HEK293 (cell line): ENCODE measurements at regions not wholly inside any gene's neighbourhood (a gene's known extent, or its start where the extent isn't known, plus 50 kb on each side); places are given as distances from the start of the nearest gene placed in this dataset.

ENCODE experiments used
- CTCF ChIA-PET: fragments of 350-600 bp; formaldehyde crosslinking; extraction: SDS; loops from one replicate; lab custom pipeline; 2021; ENCODE audit warnings: antibody characterized with exemption; lab: Yijun Ruan, JAX
- POLR2A ChIA-PET: fragments of 300-600 bp; formaldehyde crosslinking; extraction: SDS; loops from one replicate; lab custom pipeline; 2020; ENCODE audit warnings: antibody characterized with exemption, inconsistent platforms; lab: Yijun Ruan, JAX
- H3K27ac ChIP-seq: fragments of 200-500 bp; sonication (Bioruptor generic); 2 replicates; pipeline ENCODE4 v1.5.1; 2014; ENCODE audit warnings: low read depth, low read length, control low read depth, inconsistent platforms; ENCODE audit errors: extremely low read depth
- H3K36me3 ChIP-seq, 2 experiments: fragments of 200-500 bp in 1 of 2; sonication (Bioruptor generic) in 1 of 2; 1 replicate in 1 of 2; 2 replicates in 1 of 2; pipeline ENCODE4 v1.5.1; 2014 to 2017; ENCODE audit warnings: inconsistent platforms in 2 of 2, low read length in 2 of 2; ENCODE audit not compliant: control insufficient read depth in 2 of 2, insufficient read depth in 1 of 2
- H3K4me1 ChIP-seq: fragments of 200-500 bp; sonication (Bioruptor generic); 2 replicates; pipeline ENCODE4 v1.5.1; 2014; ENCODE audit warnings: mild to moderate bottlenecking, low read length, inconsistent platforms; ENCODE audit not compliant: control insufficient read depth, insufficient read depth
- H3K4me3 ChIP-seq: 2 replicates; pipeline ENCODE4 v1.5.1; 2011; ENCODE audit warnings: low read depth, mild to moderate bottlenecking, control low read depth, low read length, moderate library complexity
- H3K9me3 ChIP-seq: fragments of 200-500 bp; sonication (Bioruptor generic); 2 replicates; pipeline ENCODE4 v1.5.1; 2014; ENCODE audit warnings: low read depth, low read length, inconsistent platforms; ENCODE audit not compliant: control insufficient read depth, insufficient read depth
- BCL11B ChIP-seq: fragments of 450-650 bp; formaldehyde crosslinking; IDR thresholded peaks from 2 replicates; pipeline ENCODE4 v1.5.1; 2016; ENCODE audit warnings: low read depth, missing biosample characterization, missing genetic modification characterization
- GFI1B ChIP-seq: fragments of 450-650 bp; formaldehyde crosslinking; IDR thresholded peaks from 2 replicates; pipeline ENCODE4 v1.5.1; 2016; ENCODE audit warnings: missing biosample characterization, missing genetic modification characterization
- GLI4 ChIP-seq: fragments of 450-650 bp; formaldehyde crosslinking; IDR thresholded peaks from 2 replicates; pipeline ENCODE4 v1.5.1; 2016; ENCODE audit warnings: missing biosample characterization, missing genetic modification characterization
- GLIS1 ChIP-seq: fragments of 450-650 bp; formaldehyde crosslinking; IDR thresholded peaks from 2 replicates; pipeline ENCODE4 v1.5.1; 2016; ENCODE audit warnings: missing biosample characterization, missing genetic modification characterization
- MEIS1 ChIP-seq: sonication (generic); formaldehyde crosslinking; IDR thresholded peaks from 2 replicates; pipeline ENCODE4 v1.8.1; 2022; ENCODE audit warnings: missing genetic modification reagents, mild to moderate bottlenecking, borderline replicate concordance
- RBAK ChIP-seq: fragments of 450-650 bp; formaldehyde crosslinking; IDR thresholded peaks from 2 replicates; pipeline ENCODE4 v1.5.1; 2016; ENCODE audit warnings: missing biosample characterization, missing genetic modification characterization
- SCRT2 ChIP-seq: fragments of 450-650 bp; formaldehyde crosslinking; IDR thresholded peaks from 2 replicates; pipeline ENCODE4 v1.5.1; 2016; ENCODE audit warnings: missing biosample characterization, missing genetic modification characterization
- YY1 ChIP-seq: fragments of 450-650 bp; formaldehyde crosslinking; IDR thresholded peaks from 2 replicates; pipeline ENCODE4 v1.5.1; 2018; ENCODE audit warnings: missing biosample characterization, missing genetic modification characterization
- ZBTB44 ChIP-seq: fragments of 450-650 bp; IDR thresholded peaks from 2 replicates; pipeline ENCODE4 v1.5.1; 2018; ENCODE audit warnings: missing biosample characterization, mild to moderate bottlenecking, missing genetic modification characterization
- ZEB2 ChIP-seq: fragments of 450-650 bp; formaldehyde crosslinking; IDR thresholded peaks from 2 replicates; pipeline ENCODE4 v1.5.1; 2016; ENCODE audit warnings: missing biosample characterization, missing genetic modification characterization
- ZNF133 ChIP-seq: fragments of 450-650 bp; formaldehyde crosslinking; IDR thresholded peaks from 2 replicates; pipeline ENCODE4 v1.5.1; 2016; ENCODE audit warnings: missing biosample characterization, missing genetic modification characterization
- ZNF18 ChIP-seq: fragments of 450-650 bp; formaldehyde crosslinking; IDR thresholded peaks from 2 replicates; pipeline ENCODE4 v1.5.1; 2016; ENCODE audit warnings: missing biosample characterization, missing genetic modification characterization
- ZNF223 ChIP-seq: fragments of 450-650 bp; formaldehyde crosslinking; IDR thresholded peaks from 2 replicates; pipeline ENCODE4 v1.5.1; 2016; ENCODE audit warnings: missing biosample characterization, missing genetic modification characterization
- ZNF280C ChIP-seq: fragments of 450-650 bp; formaldehyde crosslinking; IDR thresholded peaks from 2 replicates; pipeline ENCODE4 v1.5.1; 2016; ENCODE audit warnings: missing biosample characterization, missing genetic modification characterization
- ZNF324 ChIP-seq: fragments of 450-650 bp; formaldehyde crosslinking; IDR thresholded peaks from 2 replicates; pipeline ENCODE4 v1.5.1; 2016; ENCODE audit warnings: missing biosample characterization, missing genetic modification characterization
- ZNF350 ChIP-seq: fragments of 450-650 bp; formaldehyde crosslinking; IDR thresholded peaks from 2 replicates; pipeline ENCODE4 v1.5.0; 2017; ENCODE audit warnings: missing biosample characterization, mild to moderate bottlenecking, missing genetic modification characterization
- ZNF433 ChIP-seq: fragments of 450-650 bp; formaldehyde crosslinking; IDR thresholded peaks from 2 replicates; pipeline ENCODE4 v1.5.1; 2016; ENCODE audit warnings: missing biosample characterization, missing genetic modification characterization, low read depth
- ZNF48 ChIP-seq: fragments of 450-650 bp; formaldehyde crosslinking; IDR thresholded peaks from 2 replicates; pipeline ENCODE4 v1.5.1; 2016; ENCODE audit warnings: missing biosample characterization, missing genetic modification characterization
- ZNF843 ChIP-seq: fragments of 450-650 bp; formaldehyde crosslinking; IDR thresholded peaks from 2 replicates; pipeline ENCODE4 v1.5.1; 2016; ENCODE audit warnings: missing biosample characterization, missing genetic modification characterization
- ZSCAN16 ChIP-seq: fragments of 450-650 bp; formaldehyde crosslinking; IDR thresholded peaks from 2 replicates; pipeline ENCODE4 v1.5.1; 2016; ENCODE audit warnings: missing biosample characterization, missing genetic modification characterization
- ZSCAN4 ChIP-seq: fragments of 450-650 bp; formaldehyde crosslinking; IDR thresholded peaks from 2 replicates; pipeline ENCODE4 v1.5.1; 2017; ENCODE audit warnings: missing biosample characterization, missing genetic modification characterization
- TF ChIP-seq, protein P1 (sequence below): fragments of 450-650 bp; formaldehyde crosslinking; IDR thresholded peaks from 2 replicates; pipeline ENCODE4 v1.5.1; 2016; ENCODE audit warnings: missing biosample characterization, missing genetic modification characterization, borderline replicate concordance
- TF ChIP-seq, protein P2 (sequence below): fragments of 450-650 bp; formaldehyde crosslinking; IDR thresholded peaks from 2 replicates; pipeline ENCODE4 v1.5.1; 2016; ENCODE audit warnings: missing biosample characterization, missing genetic modification characterization, low read depth

DNA sequence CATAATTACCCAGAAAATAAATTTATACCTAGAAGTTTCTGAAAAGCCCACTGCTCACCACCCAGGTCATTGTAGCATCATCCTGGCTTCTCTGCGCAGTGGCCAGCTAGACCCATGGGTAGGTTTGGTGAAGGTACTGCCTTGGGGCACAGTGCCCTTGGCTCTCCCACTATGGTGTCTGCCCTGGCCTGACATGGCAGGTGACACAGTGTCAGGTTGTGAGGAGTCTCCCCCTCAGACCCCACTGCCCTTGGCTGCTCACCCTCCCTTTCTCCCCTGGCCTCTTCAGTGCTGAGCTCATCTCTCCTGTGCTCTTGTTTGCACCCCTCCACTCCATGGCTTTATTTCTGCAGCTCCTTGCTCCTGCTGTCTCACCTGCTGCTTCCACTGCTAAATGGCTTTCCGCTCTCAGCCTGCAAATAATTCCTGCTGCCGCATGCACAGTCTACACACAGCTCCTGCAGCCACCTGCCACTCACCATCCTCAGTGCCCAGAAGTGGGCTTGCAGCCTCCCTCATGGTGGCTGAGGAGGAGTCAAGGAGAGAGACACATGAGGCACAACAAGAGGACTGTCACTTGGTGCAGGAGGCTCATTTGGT lies 313.4 kb upstream of the MOCS1 start (continued):
- TF ChIP-seq ZSCAN4 (no peak), ZNF48 (tag by site-specific recombination) (no peak), YY1 (no peak), GLI4 (tag by site-specific recombination) (no peak), ZBTB44 (tag by site-specific recombination) (no peak), BCL11B (no peak), MEIS1 (no peak), ZNF843 (tag by site-specific recombination) (no peak)

- H3K9me3 ChIP-seq: no peaks in the 10 kb centered on the region
- H3K4me3 ChIP-seq: no peak overlapping the region
- ChIA-PET POLR2A (no interaction called here), CTCF (interaction anchor here (0.7 to 0.8 kb wide), 2 partner anchors 358 to 661 kb away, joined by 3 to 4 read pairs; no protein-coding TSS in a partner anchor)
- H3K27ac ChIP-seq: no peak overlapping the region
- no peaks in the 10 kb centered on the region for H3K4me1 ChIP-seq
- H3K36me3 ChIP-seq: no peaks in the 10 kb centered on the region
- TF ChIP-seq ZSCAN16 (tag by site-specific recombination) (no peak), YY1 (no peak), ZNF18 (tag by site-specific recombination) (no peak), ZNF324 (tag by site-specific recombination) (no peak), GFI1B (no peak), ZNF433 (tag by site-specific recombination) (no peak), SCRT2 (tag by site-specific recombination) (no peak), ZNF133 (no peak), ZEB2 (tag by site-specific recombination) (no peak), RBAK (tag by site-specific recombination) (no peak), GLIS1 (tag by site-specific recombination) (no peak), ZNF280C (tag by site-specific recombination) (no peak), ZNF223 (no peak), ZNF350 (tag by site-specific recombination) (no peak)
- TF ChIP-seq, protein P1, sequence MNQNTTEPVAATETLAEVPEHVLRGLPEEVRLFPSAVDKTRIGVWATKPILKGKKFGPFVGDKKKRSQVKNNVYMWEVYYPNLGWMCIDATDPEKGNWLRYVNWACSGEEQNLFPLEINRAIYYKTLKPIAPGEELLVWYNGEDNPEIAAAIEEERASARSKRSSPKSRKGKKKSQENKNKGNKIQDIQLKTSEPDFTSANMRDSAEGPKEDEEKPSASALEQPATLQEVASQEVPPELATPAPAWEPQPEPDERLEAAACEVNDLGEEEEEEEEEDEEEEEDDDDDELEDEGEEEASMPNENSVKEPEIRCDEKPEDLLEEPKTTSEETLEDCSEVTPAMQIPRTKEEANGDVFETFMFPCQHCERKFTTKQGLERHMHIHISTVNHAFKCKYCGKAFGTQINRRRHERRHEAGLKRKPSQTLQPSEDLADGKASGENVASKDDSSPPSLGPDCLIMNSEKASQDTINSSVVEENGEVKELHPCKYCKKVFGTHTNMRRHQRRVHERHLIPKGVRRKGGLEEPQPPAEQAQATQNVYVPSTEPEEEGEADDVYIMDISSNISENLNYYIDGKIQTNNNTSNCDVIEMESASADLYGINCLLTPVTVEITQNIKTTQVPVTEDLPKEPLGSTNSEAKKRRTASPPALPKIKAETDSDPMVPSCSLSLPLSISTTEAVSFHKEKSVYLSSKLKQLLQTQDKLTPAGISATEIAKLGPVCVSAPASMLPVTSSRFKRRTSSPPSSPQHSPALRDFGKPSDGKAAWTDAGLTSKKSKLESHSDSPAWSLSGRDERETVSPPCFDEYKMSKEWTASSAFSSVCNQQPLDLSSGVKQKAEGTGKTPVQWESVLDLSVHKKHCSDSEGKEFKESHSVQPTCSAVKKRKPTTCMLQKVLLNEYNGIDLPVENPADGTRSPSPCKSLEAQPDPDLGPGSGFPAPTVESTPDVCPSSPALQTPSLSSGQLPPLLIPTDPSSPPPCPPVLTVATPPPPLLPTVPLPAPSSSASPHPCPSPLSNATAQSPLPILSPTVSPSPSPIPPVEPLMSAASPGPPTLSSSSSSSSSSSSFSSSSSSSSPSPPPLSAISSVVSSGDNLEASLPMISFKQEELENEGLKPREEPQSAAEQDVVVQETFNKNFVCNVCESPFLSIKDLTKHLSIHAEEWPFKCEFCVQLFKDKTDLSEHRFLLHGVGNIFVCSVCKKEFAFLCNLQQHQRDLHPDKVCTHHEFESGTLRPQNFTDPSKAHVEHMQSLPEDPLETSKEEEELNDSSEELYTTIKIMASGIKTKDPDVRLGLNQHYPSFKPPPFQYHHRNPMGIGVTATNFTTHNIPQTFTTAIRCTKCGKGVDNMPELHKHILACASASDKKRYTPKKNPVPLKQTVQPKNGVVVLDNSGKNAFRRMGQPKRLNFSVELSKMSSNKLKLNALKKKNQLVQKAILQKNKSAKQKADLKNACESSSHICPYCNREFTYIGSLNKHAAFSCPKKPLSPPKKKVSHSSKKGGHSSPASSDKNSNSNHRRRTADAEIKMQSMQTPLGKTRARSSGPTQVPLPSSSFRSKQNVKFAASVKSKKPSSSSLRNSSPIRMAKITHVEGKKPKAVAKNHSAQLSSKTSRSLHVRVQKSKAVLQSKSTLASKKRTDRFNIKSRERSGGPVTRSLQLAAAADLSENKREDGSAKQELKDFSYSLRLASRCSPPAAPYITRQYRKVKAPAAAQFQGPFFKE (tag by site-specific recombination): no peak
- TF ChIP-seq, protein P2, sequence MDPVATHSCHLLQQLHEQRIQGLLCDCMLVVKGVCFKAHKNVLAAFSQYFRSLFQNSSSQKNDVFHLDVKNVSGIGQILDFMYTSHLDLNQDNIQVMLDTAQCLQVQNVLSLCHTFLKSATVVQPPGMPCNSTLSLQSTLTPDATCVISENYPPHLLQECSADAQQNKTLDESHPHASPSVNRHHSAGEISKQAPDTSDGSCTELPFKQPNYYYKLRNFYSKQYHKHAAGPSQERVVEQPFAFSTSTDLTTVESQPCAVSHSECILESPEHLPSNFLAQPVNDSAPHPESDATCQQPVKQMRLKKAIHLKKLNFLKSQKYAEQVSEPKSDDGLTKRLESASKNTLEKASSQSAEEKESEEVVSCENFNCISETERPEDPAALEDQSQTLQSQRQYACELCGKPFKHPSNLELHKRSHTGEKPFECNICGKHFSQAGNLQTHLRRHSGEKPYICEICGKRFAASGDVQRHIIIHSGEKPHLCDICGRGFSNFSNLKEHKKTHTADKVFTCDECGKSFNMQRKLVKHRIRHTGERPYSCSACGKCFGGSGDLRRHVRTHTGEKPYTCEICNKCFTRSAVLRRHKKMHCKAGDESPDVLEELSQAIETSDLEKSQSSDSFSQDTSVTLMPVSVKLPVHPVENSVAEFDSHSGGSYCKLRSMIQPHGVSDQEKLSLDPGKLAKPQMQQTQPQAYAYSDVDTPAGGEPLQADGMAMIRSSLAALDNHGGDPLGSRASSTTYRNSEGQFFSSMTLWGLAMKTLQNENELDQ (tag by site-specific recombination): no peak
Observed at GRCh38 chr6:40244699-40245098, 310.4 kb upstream of the MOCS1 start.
